ENCODE measurements at regions not wholly inside any gene's neighbourhood (a gene's known extent, or its start where the extent isn't known, plus 50 kb on each side); places are given as distances from the start of the nearest gene placed in this dataset.

- no peaks in the 10 kb centered on the region for H3K27me3 ChIP-seq
- H3K36me3 ChIP-seq: no peaks in the 10 kb centered on the region
- H3K4me1 ChIP-seq: no peaks in the 10 kb centered on the region
- DNase-seq (no peak), ATAC-seq (no peak)
- intact Hi-C loops (cut with DNase I; ENCODE audit: low total_unique reads): no loop called here
- in situ Hi-C loops (cut with MboI; ENCODE audit: low sequenced_read_pairs in 4 of 4): no loop called here
- no peak for TF ChIP-seq CTCF (IDR thresholded peaks at IDR 0.05 in 4 of 5, conservative IDR thresholded peaks at IDR 0.05 in 1 of 5)
- no peak for TF ChIP-seq POLR2A (IDR thresholded peaks at IDR 0.05)
- no peak overlapping the region for H3K27ac ChIP-seq
- H3K9me3 ChIP-seq: no peaks in the 10 kb centered on the region
- H3K4me3 ChIP-seq: no peak overlapping the region
These were observed 300.2 kb downstream of the GPM6A start for GRCh38 chr4:175511861-175512260.

GRCh38 chr4:175514174-175514573 lies 297.9 kb downstream of the GPM6A start:
- no peaks in the 10 kb centered on the region for H3K4me1 ChIP-seq
- no peak for DNase-seq
- in situ Hi-C loops (cut with MboI; ENCODE audit: low sequenced_read_pairs in 4 of 4) (no loop called here), intact Hi-C loops (cut with DNase I; ENCODE audit: low total_unique reads) (no loop called here)
- H3K27ac ChIP-seq: no peak overlapping the region
- ATAC-seq: no peak
- no peaks in the 10 kb centered on the region for H3K9me3 ChIP-seq
- TF ChIP-seq POLR2A (IDR thresholded peaks at IDR 0.05) (no peak), CTCF (IDR thresholded peaks at IDR 0.05 in 4 of 5, conservative IDR thresholded peaks at IDR 0.05 in 1 of 5) (no peak)
- no peaks in the 10 kb centered on the region for H3K36me3 ChIP-seq
- H3K4me3 ChIP-seq: no peak overlapping the region
- no peaks in the 10 kb centered on the region for H3K27me3 ChIP-seq

GRCh38 chr4:175530655-175531054 lies 281.4 kb downstream of the GPM6A start:
- intact Hi-C loops (cut with DNase I; ENCODE audit: low total_unique reads) (no loop called here), in situ Hi-C loops (cut with MboI; ENCODE audit: low sequenced_read_pairs in 4 of 4) (loop anchor here in 1 of 4 donors (25.0 kb wide), 1 partner anchor 1168 kb away; no protein-coding TSS in a partner anchor)
- no peak for ATAC-seq

GRCh38 chr4:175531405-175532091 lies 280.5 kb downstream of the GPM6A start:
- no peaks in the 10 kb centered on the region for H3K9me3 ChIP-seq
- in situ Hi-C loops (cut with MboI; ENCODE audit: low sequenced_read_pairs in 4 of 4) (loop anchor here in 1 of 4 donors (25.0 kb wide), 1 partner anchor 1169 kb away; no protein-coding TSS in a partner anchor), intact Hi-C loops (cut with DNase I; ENCODE audit: low total_unique reads) (no loop called here)
- H3K4me1 ChIP-seq: no peaks in the 10 kb centered on the region
- ATAC-seq: no peak
- TF ChIP-seq POLR2A (IDR thresholded peaks at IDR 0.05) (no peak), CTCF (IDR thresholded peaks at IDR 0.05 in 4 of 5, conservative IDR thresholded peaks at IDR 0.05 in 1 of 5) (no peak)
- H3K27ac ChIP-seq: no peak overlapping the region
- no peaks in the 10 kb centered on the region for H3K36me3 ChIP-seq
- H3K27me3 ChIP-seq: no peaks in the 10 kb centered on the region
- no peak for DNase-seq
- H3K4me3 ChIP-seq: no peak overlapping the region

More at GRCh38 chr4:175530655-175531054, 281.4 kb downstream of the GPM6A start:
- no peak for DNase-seq
- H3K36me3 ChIP-seq: no peaks in the 10 kb centered on the region
- no peak overlapping the region for H3K27ac ChIP-seq
- H3K4me1 ChIP-seq: no peaks in the 10 kb centered on the region
- no peak for TF ChIP-seq CTCF (IDR thresholded peaks at IDR 0.05 in 4 of 5, conservative IDR thresholded peaks at IDR 0.05 in 1 of 5)
- TF ChIP-seq POLR2A (IDR thresholded peaks at IDR 0.05): no peak
- H3K9me3 ChIP-seq: no peaks in the 10 kb centered on the region
- no peak overlapping the region for H3K4me3 ChIP-seq
- H3K27me3 ChIP-seq: no peaks in the 10 kb centered on the region

Data from gastrocnemius medialis (tissue), 4 donors.